GM18508 (cell line): ENCODE measurements at regions not wholly inside any gene's neighbourhood (a gene's known extent, or its start where the extent isn't known, plus 50 kb on each side); places are given as distances from the start of the nearest gene placed in this dataset.

Experiments used
- ATAC-seq: cut with Tn5 transposase; IDR thresholded peaks from one replicate; pipeline ENCODE4 v1.9.1; 2021; ENCODE audit warnings: moderate number of reproducible peaks; ENCODE audit not compliant: insufficient read depth, unreplicated experiment

DNA sequence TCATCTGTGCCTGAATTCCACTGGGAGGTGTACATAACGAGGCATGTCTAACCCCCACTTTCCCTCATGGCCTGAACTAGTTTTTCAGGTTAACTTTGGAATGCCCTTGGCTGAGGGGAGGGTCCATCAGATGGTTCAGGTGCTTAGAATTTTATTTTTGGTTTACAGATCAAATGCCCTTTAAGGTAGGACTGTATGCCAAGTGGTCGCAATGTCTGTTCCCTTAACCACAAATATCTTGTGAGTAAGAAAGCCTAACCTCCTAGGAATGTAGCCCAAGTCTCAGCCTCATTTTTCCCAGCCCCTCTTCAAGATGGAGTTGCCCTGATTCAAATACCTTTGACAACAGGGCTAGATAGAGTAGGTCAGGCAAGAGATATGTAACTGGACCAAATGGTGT, 78.4 kb downstream of the RNASET2 start:
- ATAC-seq: no peak

DNA sequence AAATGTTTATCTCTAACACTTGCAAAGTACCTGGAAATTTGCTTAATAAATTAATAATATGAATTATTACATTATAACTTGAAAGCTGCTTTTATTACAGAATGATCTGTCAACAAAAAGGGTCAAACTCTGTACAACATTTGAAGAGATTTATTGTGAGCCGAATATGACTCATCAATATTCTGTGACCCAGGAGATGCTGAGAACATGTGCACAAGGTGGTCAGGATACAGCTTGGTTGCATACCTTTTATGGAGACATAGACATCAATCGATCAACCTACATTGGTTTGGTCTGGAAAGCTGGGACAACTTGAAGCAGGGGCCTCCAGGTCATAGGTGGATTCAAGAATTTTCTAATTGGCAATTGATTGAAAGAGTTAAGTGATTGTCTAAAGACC, 79.0 kb downstream of the RNASET2 start:
- ATAC-seq: no peak

DNA sequence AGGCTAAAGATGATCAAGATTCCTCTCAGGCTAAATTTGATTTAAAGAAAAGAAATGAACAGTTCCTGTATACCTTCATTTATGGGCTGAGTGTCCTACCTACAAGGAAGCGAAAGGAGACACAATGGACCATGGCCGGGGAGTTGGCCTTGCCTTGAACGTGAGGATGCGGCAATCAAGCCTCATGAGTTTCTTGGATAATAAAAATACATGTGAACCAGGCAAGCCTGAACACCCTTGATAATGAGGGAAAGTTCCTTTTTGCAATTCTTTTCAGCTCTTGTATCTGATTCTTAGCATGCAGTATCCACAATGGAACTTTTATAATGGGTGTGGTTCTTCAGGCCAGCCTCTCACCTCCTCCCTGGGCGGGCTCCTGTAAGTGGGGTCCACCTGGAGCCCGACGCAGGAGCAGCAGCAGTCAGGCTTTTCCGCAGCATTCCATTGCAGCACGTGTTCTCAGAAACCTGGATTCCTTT, 83.8 kb downstream of the RNASET2 start:
- ATAC-seq: no peak

DNA sequence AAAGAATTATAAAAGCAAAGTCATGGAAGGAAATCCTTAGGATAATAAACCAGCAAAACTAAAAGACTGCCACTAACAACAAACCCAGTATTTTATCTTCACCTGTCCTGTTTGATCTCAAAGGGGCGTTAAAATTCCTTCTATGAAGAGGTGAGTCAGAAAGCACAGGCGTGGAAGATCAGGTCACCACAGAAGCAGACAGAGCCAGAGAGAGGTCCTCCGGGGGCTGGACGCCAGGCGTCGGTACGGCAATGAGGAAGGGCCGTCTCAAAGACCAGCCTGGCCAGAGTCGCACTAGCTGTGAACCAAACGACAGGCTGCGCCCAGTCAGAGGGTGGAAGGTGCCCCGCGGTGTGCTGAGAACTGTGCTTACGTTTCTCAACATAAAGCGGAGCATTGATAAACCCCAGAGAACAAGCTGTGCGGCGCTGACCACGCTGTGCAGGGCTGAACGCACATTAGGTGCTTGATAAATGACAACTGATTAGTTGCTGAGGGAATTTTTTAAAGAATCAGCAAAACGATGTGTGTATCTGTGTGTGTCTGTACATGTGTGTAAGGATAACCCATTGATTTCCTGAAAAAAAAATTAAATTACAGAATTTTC, 85.6 kb downstream of the RNASET2 start:
- ATAC-seq: no peak

DNA sequence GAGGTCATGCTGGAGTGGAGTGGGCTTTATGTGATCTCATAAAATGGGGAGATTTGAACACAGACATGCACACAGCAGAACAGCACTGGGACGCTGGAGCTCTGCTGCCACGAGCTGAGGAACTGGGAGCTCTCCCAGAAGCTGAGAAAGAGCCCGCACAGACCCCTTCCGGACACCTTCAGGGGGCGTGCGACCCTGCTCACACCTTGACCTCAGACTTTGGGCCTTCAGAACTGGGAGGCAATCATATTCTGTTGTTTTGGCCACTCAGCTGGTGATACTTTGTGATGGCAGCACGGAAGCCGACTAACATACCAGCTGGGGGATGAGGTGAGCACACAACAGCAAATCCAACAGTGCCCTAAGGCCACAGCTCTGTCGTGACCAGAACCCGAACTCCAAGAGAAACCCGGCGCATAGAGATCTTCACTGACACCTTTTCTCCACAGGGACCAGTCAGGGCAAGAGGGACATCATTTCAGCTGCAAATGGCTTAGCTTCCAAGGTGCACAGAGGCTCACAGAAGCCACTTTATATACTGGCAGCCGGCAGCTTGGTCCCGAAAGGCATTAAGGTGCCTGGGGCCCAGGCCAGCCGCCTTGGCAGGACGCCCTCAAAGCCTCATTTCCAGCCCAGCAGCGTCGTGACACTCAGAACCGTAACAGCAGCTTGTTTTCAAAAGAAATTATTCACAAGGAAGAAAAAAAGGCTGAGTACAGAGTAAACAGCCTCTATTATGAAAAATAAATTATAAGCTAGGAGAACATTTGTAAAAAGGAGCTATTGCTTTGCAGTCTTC, 89.3 kb downstream of the RNASET2 start:
- ATAC-seq: no peak

DNA sequence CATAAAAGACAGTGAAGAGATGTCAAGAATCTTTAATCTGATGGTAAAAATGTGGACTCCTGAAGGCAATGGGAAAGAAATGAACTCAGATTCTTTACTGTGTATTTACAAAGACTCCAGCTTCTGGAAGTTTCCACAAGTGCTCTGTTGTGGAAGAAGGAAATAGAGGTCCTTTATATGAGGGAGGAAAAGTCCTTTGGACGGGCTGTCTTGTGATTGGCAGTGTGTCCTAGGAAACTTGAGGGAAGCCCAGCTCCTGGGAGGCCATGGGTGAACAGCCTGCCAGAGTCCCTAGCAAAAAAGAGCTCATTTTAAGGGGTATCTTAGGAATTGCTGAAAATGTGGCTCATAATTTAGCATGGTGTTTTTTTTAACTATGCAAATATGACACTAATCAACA, 92.0 kb downstream of the RNASET2 start:
- no peak for ATAC-seq

DNA sequence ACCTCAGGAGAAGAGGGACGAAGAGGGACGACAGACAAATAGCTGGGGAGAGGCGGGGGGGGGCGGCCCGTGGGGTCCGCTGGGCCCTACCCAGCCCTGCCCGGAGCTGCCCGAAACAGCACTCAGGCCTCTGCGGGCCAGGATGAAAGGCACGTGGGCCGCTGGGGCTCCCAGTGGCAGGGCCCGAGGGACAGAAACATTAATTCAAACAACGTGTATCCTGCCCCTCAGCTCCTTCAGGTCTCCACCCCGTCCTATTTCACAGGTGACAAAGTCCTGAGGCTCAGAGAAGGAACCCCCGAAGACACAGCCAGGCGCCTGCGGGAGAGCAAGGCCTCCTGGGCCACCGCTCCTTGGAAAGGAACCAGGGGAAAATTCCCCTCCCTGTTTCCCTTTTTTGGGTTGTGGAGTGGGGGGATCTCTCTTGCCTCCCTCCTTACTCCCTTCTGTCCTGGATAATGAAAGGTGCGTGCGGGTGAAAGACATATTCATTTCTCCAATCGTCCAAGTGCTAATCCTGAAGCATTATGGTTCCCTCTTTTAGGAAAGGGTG, 93.3 kb downstream of the RNASET2 start:
- no peak for ATAC-seq

DNA sequence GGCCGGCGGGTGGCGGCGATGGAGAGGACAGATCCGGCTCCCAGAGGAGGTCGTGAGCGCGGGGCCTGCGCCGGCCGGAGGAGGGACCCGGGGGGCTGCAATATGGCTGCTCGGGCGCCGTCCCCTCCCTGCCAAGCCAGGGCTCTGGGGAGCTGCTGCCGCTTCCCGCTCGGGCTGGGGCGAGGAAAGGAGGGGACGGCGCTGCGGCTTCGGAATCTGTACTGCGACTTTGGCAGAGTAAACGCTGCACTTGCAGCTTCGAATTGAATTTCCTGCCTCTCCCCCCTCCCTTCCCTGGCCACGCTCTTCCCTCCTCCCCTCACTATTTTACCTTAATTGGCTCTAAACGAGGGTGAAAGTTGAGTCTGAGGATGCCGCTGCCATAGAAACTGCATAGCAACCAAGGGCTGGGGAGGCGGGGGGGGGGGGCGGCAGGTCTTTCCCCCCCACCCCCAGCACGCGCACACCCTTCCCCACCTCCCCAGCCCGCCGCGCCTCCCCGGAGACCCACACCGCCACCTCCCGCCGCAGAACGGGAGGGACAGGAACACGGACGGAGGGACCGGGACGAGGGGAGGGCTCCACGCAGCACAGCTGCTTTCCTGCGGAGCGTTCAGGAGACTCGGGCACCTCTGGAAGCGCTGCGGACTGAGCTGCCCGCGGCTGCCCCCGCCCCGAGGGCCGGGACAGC, 93.9 kb downstream of the RNASET2 start:
- no peak for ATAC-seq

DNA sequence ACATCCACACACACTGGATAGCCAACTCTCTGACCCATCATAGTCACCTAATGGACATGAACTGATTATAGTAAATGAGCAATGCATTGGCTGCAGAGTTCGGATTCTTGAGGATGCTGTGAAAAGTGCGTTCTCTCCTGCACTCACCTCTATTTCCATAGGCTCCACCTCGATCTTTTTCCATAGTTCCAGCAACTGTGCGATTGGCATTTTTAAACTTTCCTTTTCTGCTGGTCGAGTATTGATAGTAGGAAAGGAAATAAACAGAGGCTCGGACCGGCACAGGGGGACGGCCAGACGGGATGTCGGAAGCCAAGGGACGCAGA, 94.4 kb downstream of the RNASET2 start:
- no peak for ATAC-seq

DNA sequence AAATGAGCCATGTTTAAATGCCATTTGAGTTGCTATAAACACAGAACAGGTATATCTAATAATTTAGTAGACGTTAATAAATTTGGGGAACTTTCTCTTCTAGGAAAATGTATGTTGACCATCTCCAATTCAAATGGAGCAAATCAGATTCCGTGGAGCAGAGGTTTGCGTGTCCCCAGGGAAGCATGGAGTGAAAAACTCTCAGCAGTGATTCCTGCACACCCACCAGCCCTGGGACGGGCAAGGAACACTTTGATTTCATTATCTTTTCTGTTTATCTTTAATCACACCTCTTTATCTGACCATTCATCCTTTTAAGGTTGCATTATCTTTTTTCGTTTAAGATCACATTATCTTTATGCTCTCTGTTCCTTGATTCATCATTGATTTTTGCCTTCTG, 95.0 kb downstream of the RNASET2 start:
- no peak for ATAC-seq

DNA sequence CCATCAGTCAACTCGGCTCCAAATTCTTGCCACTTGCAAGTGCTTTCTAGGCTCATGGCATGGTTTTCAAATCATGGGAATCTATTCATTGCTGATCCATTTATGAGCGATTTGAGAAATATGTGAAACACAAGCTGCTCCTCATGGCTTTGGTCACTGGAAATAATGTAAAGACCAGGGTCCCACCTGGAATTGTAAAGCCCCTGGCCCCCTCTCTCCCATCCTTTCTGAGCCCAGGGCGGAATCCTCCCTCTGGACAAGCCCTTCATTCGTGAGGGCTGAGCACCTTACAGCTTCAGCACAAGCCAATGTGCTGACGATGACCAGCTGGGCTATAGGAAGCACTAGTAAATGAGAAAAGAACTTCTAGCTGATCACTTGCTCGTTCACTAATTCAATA, 96.0 kb downstream of the RNASET2 start:
- no peak for ATAC-seq

DNA sequence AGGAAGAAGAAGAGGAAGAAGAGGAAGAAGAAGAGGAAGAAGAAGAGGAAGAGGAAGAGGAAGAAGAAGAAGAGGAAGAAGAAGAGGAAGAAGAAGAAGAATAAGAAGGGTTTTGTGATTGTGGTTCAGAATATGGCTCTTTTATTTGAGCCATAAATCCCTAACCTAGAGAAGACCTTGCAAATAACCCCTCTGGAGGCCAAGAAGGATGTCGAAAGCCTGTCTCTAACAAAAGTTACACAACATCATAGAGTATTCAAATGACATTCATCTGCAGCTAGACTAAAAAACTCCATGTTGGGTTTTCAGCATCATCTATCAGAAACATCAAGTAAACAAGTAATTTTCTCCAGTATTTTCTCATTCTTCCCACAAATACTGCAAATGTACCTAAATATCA, 100.9 kb downstream of the RNASET2 start:
- ATAC-seq: no peak

DNA sequence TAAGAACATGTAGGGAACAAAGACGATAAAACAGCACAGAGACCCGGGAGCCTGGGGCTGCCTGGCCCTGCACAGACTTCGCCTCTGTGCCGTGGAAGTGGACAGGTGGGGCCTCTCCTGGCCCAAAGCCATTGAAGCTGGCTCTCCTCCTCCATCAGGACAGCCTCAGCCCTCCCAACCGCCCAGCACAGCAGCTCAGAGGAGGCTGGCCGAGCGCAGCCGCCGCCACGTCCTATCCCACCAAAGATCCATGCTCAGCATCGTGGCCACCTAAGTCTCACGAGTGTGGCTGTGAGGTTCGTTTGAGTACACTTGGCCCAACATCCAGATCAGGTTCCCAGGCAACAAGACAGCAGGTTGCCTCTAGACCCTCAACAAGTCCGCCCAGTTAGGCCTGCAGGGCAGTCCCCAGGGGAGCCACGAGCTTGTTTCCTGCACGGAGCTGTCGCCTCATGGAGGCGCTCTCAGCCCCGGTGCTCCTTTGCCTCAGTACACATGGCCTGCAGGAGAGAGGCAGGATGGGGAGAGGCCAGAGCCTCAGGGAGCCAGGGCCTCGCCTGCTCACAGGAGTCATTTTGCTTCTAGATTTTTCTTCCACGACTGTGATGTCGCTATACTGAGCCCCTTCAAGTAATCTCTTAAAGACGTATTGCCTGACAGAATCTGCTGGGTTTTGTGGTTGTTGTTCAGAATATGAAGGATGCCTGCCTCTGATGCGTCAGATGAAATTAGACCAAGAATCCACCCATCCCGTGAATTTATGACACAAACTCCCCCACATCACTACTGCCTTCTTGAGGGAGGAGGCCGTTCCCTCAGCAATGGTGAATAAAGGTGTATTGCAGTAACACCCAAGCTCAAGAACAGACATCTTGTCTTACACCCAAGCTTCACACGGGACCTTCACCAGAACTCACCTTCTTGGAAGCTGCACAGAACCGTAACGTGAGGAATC, 102.7 kb downstream of the RNASET2 start:
- no peak for ATAC-seq

DNA sequence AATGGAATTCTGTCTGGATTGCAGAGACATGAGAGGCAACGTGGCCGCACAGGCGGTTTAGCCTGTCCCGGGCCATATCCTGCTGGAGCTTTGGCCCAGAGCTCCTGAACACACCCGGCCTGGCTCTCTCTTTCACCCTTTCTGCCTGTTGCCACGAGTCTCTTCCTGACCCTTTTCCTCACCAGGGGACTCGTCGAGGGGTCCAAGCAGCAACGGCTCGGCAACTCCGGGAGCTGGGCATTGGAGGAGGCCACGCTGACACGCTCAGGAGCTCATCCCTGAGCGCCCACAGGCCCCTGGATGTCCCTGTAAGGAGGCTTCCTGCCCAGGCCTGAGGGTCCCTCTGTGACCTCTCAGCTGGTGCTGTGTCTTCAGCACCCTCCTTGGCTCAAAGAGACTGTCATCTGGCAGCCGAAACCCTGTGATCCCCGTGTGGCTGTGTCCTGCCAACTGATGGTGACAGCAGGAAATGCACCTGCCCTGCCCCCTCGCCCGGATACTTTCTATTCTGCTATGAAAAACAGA, 103.8 kb downstream of the RNASET2 start:
- no peak for ATAC-seq

DNA sequence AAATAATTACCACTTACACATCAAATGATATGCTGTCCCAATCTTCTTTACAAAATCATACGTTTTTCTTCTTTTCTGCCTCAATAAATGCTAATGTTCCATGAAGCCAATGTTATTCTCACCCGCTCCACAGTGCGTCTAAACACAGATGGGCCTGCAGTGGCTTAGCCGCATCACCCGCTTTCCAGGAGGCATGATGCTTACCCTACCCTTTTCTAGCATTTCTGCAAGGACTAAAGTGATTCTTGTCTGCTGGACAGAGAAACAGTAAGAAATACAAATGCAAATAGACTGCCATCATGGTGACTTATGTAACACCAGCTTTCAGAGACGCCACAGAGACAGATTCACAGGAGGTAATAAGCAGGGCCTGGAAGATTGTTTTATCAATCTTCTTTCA, 104.4 kb downstream of the RNASET2 start:
- no peak for ATAC-seq

DNA sequence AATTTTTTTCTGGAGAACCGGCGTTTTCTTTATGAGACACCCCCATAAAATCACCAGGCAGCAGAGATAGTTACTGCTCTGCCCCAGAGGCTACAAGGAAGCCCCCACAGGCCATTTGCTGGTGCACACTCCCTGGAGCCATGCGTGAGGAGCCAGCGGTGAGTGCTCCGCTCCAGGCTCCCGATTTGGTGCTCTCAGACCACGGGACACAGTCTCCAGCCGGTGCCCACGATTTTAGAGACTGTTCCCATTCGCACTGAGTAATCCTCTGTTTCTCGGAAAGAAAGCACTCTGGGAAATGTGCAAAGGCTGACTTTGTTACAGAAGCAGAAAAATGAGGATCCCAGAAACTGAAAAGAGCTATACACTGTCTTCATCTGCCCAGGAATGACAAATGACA, 104.9 kb downstream of the RNASET2 start:
- no peak for ATAC-seq

DNA sequence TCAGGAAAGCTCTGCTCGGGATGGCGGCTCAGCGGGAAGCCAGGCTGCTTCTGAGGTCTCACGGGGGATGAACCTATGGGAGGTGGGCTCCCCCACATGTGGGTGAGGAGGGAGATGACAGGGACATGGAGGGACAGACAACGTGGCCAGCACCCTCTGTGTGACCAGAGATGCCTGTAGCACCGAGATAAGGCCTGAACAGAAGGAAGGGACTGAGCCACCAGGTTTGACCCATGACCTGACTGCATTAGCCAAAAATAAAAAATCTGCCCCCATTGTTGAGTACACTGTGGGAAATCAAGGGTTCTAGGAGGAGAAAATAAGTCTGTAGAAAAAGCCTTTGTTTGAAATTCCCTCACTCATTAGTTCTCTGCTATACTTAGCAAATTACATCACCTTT, 105.7 kb downstream of the RNASET2 start:
- ATAC-seq: no peak

DNA sequence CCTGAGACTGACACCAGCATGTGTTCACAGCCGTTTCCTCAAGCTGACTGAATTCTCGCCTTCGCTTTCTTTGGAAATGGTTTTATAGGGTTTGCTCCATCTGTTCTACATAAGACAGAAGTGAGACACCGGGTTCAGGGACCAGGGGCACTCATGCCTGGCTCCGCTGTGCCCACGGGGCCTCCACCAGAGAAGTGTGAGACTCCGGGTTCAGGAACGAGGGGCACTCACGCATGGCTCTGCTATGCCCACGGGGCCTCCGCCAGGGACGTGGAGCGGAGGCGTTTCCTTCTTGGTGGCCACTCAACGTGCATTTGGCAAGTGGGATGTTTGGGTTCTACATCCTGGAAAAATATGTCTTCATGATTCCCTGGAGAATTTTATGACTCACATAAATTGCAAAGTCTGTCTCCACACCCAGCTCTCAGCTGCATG, 106.6 kb downstream of the RNASET2 start:
- ATAC-seq: no peak

DNA sequence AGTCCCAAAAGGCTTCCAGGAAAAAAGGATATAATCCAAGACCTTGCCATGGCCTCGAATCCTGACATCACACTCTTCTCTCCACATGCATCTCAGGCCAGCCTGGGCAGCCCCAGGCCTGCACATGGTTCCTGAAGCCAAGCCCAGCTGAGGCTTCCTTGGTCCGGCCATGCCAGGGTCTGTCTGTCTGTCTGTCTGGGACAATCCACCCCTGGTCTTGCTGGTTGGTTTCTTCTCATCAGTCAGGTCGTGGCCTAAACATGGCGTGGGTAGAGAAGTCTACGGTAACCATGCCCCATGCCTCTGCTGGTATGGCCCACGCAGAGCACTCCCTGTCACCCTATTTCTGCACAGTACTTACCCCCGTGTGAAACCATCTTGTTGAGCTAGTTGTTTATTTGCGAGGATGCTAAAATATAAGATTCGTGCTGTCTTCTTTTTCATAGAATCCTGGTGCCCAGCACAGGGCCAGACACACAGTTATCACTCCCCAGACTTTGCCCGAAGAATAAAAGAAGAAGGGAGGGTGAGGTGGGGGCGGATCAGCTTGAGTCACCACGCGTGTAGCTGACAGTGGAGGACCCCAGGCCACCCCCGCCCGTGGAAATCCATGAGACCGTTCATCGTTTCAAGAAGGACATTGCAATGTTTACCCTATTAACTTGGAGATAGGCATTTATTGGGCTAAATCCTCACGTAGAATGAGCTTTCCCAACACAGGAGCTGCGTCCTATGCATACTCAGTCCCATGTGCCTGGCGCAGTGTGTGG, 107.2 kb downstream of the RNASET2 start:
- ATAC-seq: no peak
